HFFc6 (cell line): ENCODE measurements at regions not wholly inside any gene's neighbourhood (a gene's known extent, or its start where the extent isn't known, plus 50 kb on each side); places are given as distances from the start of the nearest gene placed in this dataset.

Experiments
- DNase-seq: peaks from one replicate; pipeline ENCODE4 v3.0.0-alpha.2; 2018
- H3K27ac Mint-ChIP-seq: 2 replicates; pipeline ENCODE4 v1.8.0; 2020; ENCODE audit warnings: mild to moderate bottlenecking, mixed read lengths
- H3K27me3 Mint-ChIP-seq: 2 replicates; pipeline ENCODE4 v1.8.0; 2021; ENCODE audit warnings: mild to moderate bottlenecking, moderate library complexity, mixed read lengths; ENCODE audit not compliant: insufficient read depth
- H3K36me3 Mint-ChIP-seq: 2 replicates; pipeline ENCODE4 v1.8.0; 2021; ENCODE audit warnings: low read depth, mixed read lengths
- H3K4me1 Mint-ChIP-seq: 2 replicates; pipeline ENCODE4 v1.8.0; 2020; ENCODE audit warnings: low read depth, mixed read lengths
- H3K4me3 Mint-ChIP-seq: 2 replicates; pipeline ENCODE4 v1.8.0; 2020; ENCODE audit warnings: mild to moderate bottlenecking, moderate library complexity, mixed read lengths
- H3K9me3 Mint-ChIP-seq: 2 replicates; pipeline ENCODE4 v1.8.0; 2020; ENCODE audit warnings: mild to moderate bottlenecking, mixed read lengths
- TF ChIP-seq, protein P1 (sequence below): fragments of 200-600 bp; sonication (generic); IDR thresholded peaks from 2 replicates; pipeline ENCODE4 v1.5.0; 2021; ENCODE audit warnings: antibody characterized with exemption, mild to moderate bottlenecking

DNA sequence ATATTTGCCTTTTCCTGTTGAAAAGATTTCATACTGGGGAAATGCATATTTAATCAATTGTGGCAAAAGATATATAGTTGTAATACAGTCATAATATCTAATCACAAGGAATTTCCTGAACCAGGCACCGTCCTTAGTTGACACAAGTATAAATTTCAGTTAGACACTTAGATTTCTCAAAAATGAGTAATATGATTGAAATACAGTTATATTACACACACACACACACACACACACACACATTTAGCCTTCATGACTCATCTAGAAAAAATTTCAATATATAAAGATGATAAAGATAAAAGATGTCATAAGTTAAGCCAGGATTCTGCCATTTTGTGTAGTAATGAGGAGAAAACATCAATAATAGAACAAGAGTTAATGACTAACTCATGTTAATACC, 258.4 kb upstream of the ZNF804A start:
- H3K27me3 Mint-ChIP-seq: no peaks in the 10 kb centered on the region
- TF ChIP-seq, protein P1, sequence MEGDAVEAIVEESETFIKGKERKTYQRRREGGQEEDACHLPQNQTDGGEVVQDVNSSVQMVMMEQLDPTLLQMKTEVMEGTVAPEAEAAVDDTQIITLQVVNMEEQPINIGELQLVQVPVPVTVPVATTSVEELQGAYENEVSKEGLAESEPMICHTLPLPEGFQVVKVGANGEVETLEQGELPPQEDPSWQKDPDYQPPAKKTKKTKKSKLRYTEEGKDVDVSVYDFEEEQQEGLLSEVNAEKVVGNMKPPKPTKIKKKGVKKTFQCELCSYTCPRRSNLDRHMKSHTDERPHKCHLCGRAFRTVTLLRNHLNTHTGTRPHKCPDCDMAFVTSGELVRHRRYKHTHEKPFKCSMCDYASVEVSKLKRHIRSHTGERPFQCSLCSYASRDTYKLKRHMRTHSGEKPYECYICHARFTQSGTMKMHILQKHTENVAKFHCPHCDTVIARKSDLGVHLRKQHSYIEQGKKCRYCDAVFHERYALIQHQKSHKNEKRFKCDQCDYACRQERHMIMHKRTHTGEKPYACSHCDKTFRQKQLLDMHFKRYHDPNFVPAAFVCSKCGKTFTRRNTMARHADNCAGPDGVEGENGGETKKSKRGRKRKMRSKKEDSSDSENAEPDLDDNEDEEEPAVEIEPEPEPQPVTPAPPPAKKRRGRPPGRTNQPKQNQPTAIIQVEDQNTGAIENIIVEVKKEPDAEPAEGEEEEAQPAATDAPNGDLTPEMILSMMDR: no peak
- H3K27ac Mint-ChIP-seq: no peak overlapping the region

DNA sequence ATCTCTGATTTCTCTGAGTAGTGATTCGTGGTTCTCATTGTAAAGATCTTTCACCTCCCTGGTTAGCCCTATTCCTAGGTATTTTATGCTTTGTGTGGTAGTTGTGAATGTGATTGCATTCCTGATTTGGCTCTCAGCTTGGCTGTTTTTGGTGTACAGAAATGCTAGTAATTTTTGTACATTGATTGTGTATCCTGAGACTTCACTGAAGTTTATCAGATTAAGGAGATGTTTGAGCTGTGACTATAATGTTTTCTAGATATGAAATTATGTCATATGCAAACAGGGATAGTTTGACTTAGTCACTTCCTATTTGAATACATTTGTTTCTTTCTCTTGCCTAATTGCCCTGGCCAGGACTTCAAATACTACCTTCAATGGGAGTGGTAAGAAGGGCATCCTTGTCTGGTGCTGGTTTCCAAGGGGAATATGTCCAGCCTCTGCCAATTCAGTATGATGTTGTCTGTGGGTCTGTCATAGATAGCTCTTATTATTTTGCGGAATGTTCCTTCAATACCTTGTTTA, 251.9 kb upstream of the ZNF804A start:
- no peak for DNase-seq
- Mint-ChIP-seq H3K27ac (no peak overlapping the region), H3K27me3 (no peaks in the 10 kb centered on the region), H3K36me3 (no peaks in the 10 kb centered on the region), H3K9me3 (peaks cover 43% of the 10 kb centered on the region), H3K4me3 (no peak overlapping the region), H3K4me1 (no peaks in the 10 kb centered on the region)
- TF ChIP-seq, protein P1: no peak

More for the DNA sequence above, 258.4 kb upstream of the ZNF804A start:
- DNase-seq: no peak
- no peak overlapping the region for H3K4me3 Mint-ChIP-seq
- no peaks in the 10 kb centered on the region for H3K36me3 Mint-ChIP-seq
- no peaks in the 10 kb centered on the region for H3K4me1 Mint-ChIP-seq
- peaks cover 11% of the 10 kb centered on the region for H3K9me3 Mint-ChIP-seq

- DNase-seq: no peak
- Mint-ChIP-seq H3K4me1 (no peaks in the 10 kb centered on the region), H3K27me3 (no peaks in the 10 kb centered on the region), H3K36me3 (no peaks in the 10 kb centered on the region), H3K4me3 (no peak overlapping the region), H3K27ac (no peak overlapping the region), H3K9me3 (peaks cover 39% of the 10 kb centered on the region)
- TF ChIP-seq, protein P1: no peak
Observed at GRCh38 chr2:184351126-184351525, 247.2 kb upstream of the ZNF804A start.

DNA sequence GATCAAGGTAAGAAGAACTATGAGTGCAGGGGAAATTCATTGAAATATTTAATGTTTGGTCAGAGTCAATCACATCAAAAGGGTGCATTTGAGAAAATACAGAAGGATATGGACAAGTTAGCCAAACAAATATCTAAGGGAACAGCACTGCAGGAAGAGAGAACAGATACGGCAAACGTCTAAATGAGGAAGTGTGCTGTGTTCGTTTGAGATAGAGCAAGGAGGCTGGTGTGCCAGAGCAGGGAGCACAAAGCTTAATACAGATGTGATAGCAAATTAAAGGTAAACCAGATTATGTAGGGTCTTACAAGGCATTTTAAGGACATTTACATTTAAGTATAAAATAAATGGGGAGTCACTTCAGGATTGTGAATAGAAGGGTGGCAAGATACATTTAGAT, 241.3 kb upstream of the ZNF804A start:
- H3K27me3 Mint-ChIP-seq: no peaks in the 10 kb centered on the region
- no peak overlapping the region for H3K4me3 Mint-ChIP-seq
- H3K27ac Mint-ChIP-seq: no peak overlapping the region
- H3K4me1 Mint-ChIP-seq: no peaks in the 10 kb centered on the region
- no peaks in the 10 kb centered on the region for H3K36me3 Mint-ChIP-seq
- peaks cover 18% of the 10 kb centered on the region for H3K9me3 Mint-ChIP-seq
- no peak for DNase-seq
- TF ChIP-seq, protein P1: no peak

DNA sequence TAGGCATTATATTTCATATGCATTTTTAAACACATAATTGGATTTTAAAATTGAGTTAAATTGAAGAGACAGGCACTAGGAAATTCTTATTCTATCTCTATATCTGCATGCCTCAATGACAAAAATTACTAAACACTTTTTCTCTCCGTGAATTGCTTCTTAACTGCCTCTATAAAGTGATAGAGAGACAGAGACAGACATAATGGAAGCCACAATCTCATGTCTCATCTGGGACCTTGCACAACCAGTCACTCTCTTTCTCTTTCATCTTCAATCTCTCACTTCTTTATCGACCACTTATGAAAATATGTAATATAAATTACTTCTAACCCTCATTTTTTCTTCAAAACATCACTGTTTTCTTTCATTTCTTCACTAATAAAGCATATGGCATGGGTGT, 238.9 kb upstream of the ZNF804A start:
- Mint-ChIP-seq H3K4me1 (no peaks in the 10 kb centered on the region), H3K27ac (no peak overlapping the region), H3K36me3 (no peaks in the 10 kb centered on the region), H3K4me3 (no peak overlapping the region), H3K9me3 (peaks cover 31% of the 10 kb centered on the region), H3K27me3 (no peaks in the 10 kb centered on the region)
- TF ChIP-seq, protein P1: no peak
- DNase-seq: no peak

DNA sequence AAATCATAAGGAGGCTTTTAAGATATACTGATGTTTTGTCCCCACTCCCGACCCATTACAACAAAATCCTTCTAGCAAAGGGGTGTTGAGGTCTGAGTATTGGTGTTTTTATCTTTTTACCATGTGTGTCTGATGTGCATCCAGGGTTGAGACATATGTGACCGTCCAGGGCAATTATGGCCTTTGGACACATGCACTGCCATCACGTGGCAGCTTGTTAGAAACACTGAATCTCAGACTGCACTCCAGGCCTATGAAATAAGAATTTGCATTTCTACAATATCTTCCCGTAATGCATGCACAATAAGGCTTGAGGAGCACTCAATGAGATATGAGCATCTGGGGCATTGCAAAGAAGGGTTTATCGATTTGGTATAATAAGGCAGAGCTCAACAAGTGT, 235.1 kb upstream of the ZNF804A start:
- Mint-ChIP-seq H3K27me3 (no peaks in the 10 kb centered on the region), H3K36me3 (no peaks in the 10 kb centered on the region), H3K4me3 (no peak overlapping the region), H3K9me3 (peaks cover 30% of the 10 kb centered on the region), H3K4me1 (no peaks in the 10 kb centered on the region), H3K27ac (no peak overlapping the region)
- no peak for DNase-seq
- TF ChIP-seq, protein P1: no peak
